Astrocyte (in vitro differentiated cells and primary cell): ENCODE measurements at regions not wholly inside any gene's neighbourhood (a gene's known extent, or its start where the extent isn't known, plus 50 kb on each side); places are given as distances from the start of the nearest gene placed in this dataset.

Experiments used
- DNase-seq: peaks from one replicate; pipeline ENCODE4 v3.0.0-alpha.2; 2010; ENCODE audit warnings: low read depth
- FAIRE-seq: peaks from 2 replicates; lab custom pipeline; 2011; peaks lifted over from hg19 to GRCh38; lab: Jason Lieb, UNC
- H2AFZ ChIP-seq: 2 replicates; pipeline ENCODE4 v1.6.0; 2012; ENCODE audit warnings: low read depth, low read length, inconsistent platforms
- H3K27ac ChIP-seq: 2 replicates; pipeline ENCODE4 v1.5.1; 2011; ENCODE audit warnings: low read depth, low read length, inconsistent platforms
- H3K27me3 ChIP-seq: 2 replicates; pipeline ENCODE4 v1.6.0; 2011; ENCODE audit warnings: low read length, inconsistent platforms; ENCODE audit not compliant: insufficient read depth
- H3K36me3 ChIP-seq: 2 replicates; pipeline ENCODE4 v1.5.1; 2011; ENCODE audit warnings: low read length, inconsistent platforms; ENCODE audit not compliant: insufficient read depth
- H3K4me1 ChIP-seq: 2 replicates; pipeline ENCODE4 v1.5.1; 2011; ENCODE audit warnings: low read length, inconsistent platforms; ENCODE audit not compliant: insufficient read depth
- H3K4me2 ChIP-seq: 2 replicates; pipeline ENCODE4 v1.6.0; 2012; ENCODE audit warnings: low read length, inconsistent platforms
- H3K4me3 ChIP-seq: 2 replicates; pipeline ENCODE4 v1.5.1; 2011; ENCODE audit warnings: low read depth, mild to moderate bottlenecking, low read length, inconsistent platforms; ENCODE audit not compliant: insufficient read depth
- H3K79me2 ChIP-seq: 2 replicates; pipeline ENCODE4 v1.6.0; 2012; ENCODE audit warnings: mild to moderate bottlenecking, low read length, inconsistent platforms; ENCODE audit not compliant: insufficient read depth
- H3K9ac ChIP-seq: 2 replicates; pipeline ENCODE4 v1.6.0; 2012; ENCODE audit warnings: mild to moderate bottlenecking, low read length, inconsistent platforms
- H3K9me3 ChIP-seq: 2 replicates; pipeline ENCODE4 v1.5.1; 2012; ENCODE audit warnings: low read depth, mild to moderate bottlenecking, low read length, inconsistent platforms; ENCODE audit not compliant: insufficient read depth
- H4K20me1 ChIP-seq: 2 replicates; pipeline ENCODE4 v1.6.0; 2012; ENCODE audit warnings: low read length, inconsistent platforms; ENCODE audit not compliant: insufficient read depth
- H3K27ac Mint-ChIP-seq: one replicate; pipeline ENCODE4 v1.8.0; 2021; ENCODE audit warnings: mild to moderate bottlenecking, mixed read lengths; ENCODE audit not compliant: unreplicated experiment
- H3K27me3 Mint-ChIP-seq: one replicate; pipeline ENCODE4 v1.8.0; 2021; ENCODE audit warnings: low read depth, mixed read lengths; ENCODE audit not compliant: unreplicated experiment
- H3K36me3 Mint-ChIP-seq: one replicate; pipeline ENCODE4 v1.8.0; 2021; ENCODE audit warnings: low read depth, mixed read lengths; ENCODE audit not compliant: unreplicated experiment
- H3K4me1 Mint-ChIP-seq: one replicate; pipeline ENCODE4 v1.8.0; 2021; ENCODE audit warnings: low read depth, mixed read lengths; ENCODE audit not compliant: unreplicated experiment
- H3K4me3 Mint-ChIP-seq: one replicate; pipeline ENCODE4 v1.8.0; 2021; ENCODE audit warnings: mild to moderate bottlenecking, moderate library complexity, mixed read lengths; ENCODE audit not compliant: unreplicated experiment
- H3K9me3 Mint-ChIP-seq: one replicate; pipeline ENCODE4 v1.8.0; 2021; ENCODE audit warnings: mild to moderate bottlenecking, mixed read lengths; ENCODE audit not compliant: unreplicated experiment
- EZH2 ChIP-seq: IDR thresholded peaks from 2 replicates; pipeline ENCODE4 v1.6.1; 2012; ENCODE audit warnings: mild to moderate bottlenecking, low read length, inconsistent platforms; ENCODE audit not compliant: insufficient read depth
- TF ChIP-seq, protein P1 (sequence below): IDR thresholded peaks from 2 replicates; pipeline ENCODE4 v1.5.1; 2011; ENCODE audit warnings: low read depth, mild to moderate bottlenecking, inconsistent platforms, low read length, moderate library complexity; ENCODE audit not compliant: insufficient read depth

DNA sequence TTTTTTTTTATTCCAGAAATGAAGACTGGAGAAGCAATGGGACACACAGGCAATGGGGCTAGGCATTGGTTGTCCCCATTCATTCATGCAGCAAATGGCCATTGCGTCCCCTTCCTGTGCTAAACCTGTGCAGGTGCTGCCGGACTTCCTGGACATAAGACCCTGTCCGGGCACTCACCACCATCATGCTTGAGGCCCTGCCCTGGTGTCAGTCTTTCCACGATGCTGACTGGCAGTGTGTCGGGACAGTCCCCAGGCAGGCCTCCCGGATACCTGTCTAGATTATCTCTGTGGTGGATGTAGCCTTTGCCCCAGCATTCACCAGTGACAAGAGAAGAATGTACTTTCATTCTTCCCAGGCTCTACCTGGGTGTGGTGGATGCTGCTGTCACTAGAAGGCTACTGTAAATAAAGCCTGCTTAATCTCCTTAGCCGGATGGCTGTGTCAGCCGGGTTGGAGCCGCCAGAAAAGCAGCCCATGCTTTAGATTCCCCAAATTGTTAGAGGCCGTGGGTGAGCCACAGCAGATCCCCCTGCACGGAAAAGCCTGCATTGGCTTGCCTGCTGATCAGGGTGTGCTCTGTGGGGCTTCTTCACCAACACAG lies 94.5 kb upstream of the PARP11 start:
- no peak for FAIRE-seq

DNA sequence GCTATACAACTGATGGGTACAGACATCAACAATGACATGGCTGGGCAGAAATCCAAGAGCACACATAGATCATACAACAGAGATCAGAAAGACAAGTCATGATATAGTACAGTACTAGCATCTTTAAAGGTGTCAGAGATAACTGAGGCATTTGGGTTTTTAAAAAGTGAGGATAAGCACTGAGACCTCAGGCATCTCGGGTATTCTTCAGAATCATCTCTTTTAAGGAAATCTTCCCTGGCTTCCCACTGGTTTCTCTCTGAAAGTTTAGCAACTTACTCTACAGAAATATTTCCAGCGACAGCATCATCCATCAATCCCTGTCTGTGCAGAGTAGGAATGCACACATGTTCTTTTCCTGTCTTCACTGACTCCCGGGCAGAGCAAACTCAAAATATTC lies 93.2 kb upstream of the PARP11 start:
- Mint-ChIP-seq H3K36me3 (no peaks in the 10 kb centered on the region), H3K27ac (no peak overlapping the region)
- no peak overlapping the region for H3K9ac ChIP-seq

More for the DNA sequence above, 94.5 kb upstream of the PARP11 start:
- Histone ChIP-seq H3K27me3 (no peaks in the 10 kb centered on the region), H4K20me1 (no peaks in the 10 kb centered on the region), H2AFZ (no peak overlapping the region), H3K79me2 (no peaks in the 10 kb centered on the region), H3K9me3 (peaks cover 2% of the 10 kb centered on the region), H3K4me3 (no peak overlapping the region), H3K4me1 (no peaks in the 10 kb centered on the region), H3K27ac (no peak overlapping the region), H3K4me2 (no peak overlapping the region), H3K36me3 (no peaks in the 10 kb centered on the region), H3K9ac (no peak overlapping the region)
- DNase-seq = no peak
- H3K4me3 Mint-ChIP-seq = no peak overlapping the region
- H3K27ac Mint-ChIP-seq = no peak overlapping the region
- H3K27me3 Mint-ChIP-seq = peaks cover 4% of the 10 kb centered on the region
- no peaks in the 10 kb centered on the region for H3K36me3 Mint-ChIP-seq
- H3K9me3 Mint-ChIP-seq = no peaks in the 10 kb centered on the region
- TF ChIP-seq, protein P1, sequence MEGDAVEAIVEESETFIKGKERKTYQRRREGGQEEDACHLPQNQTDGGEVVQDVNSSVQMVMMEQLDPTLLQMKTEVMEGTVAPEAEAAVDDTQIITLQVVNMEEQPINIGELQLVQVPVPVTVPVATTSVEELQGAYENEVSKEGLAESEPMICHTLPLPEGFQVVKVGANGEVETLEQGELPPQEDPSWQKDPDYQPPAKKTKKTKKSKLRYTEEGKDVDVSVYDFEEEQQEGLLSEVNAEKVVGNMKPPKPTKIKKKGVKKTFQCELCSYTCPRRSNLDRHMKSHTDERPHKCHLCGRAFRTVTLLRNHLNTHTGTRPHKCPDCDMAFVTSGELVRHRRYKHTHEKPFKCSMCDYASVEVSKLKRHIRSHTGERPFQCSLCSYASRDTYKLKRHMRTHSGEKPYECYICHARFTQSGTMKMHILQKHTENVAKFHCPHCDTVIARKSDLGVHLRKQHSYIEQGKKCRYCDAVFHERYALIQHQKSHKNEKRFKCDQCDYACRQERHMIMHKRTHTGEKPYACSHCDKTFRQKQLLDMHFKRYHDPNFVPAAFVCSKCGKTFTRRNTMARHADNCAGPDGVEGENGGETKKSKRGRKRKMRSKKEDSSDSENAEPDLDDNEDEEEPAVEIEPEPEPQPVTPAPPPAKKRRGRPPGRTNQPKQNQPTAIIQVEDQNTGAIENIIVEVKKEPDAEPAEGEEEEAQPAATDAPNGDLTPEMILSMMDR = no peak
- TF ChIP-seq EZH2 = no peak
- peaks cover 17% of the 10 kb centered on the region for H3K4me1 Mint-ChIP-seq

DNA sequence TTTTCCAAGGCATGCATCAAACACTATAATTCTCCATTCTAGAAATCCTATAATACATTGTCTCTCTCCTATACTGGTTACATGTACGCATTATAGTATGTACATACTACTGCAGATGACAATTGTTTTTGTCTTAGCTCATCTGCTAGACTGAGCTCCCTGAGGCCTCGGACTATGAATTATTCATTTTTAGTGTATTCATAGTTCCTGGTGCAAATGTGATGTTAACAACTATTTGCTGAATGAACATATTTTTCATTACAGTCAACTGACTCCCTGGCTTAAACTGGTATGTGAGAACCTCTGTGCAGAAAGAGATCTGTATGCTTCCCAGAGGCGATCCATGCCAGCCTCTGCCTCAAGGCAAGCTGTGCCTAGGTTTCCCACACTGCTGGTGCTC lies 91.8 kb upstream of the PARP11 start:
- Histone ChIP-seq H3K9ac (no peak overlapping the region), H3K27ac (no peak overlapping the region), H3K27me3 (no peaks in the 10 kb centered on the region), H4K20me1 (no peaks in the 10 kb centered on the region), H3K36me3 (no peaks in the 10 kb centered on the region), H3K4me3 (no peak overlapping the region), H2AFZ (no peak overlapping the region), H3K9me3 (peaks cover 2% of the 10 kb centered on the region), H3K4me1 (no peaks in the 10 kb centered on the region), H3K4me2 (no peak overlapping the region), H3K79me2 (no peaks in the 10 kb centered on the region)
- H3K9me3 Mint-ChIP-seq = no peaks in the 10 kb centered on the region
- no peak for TF ChIP-seq EZH2
- TF ChIP-seq, protein P1 = no peak
- no peaks in the 10 kb centered on the region for H3K36me3 Mint-ChIP-seq
- peak overlapping the region; percentile 44 for H3K27ac Mint-ChIP-seq
- DNase-seq (no peak), FAIRE-seq (no peak)
- H3K4me3 Mint-ChIP-seq = no peak overlapping the region
- H3K4me1 Mint-ChIP-seq = peaks cover 19% of the 10 kb centered on the region
- H3K27me3 Mint-ChIP-seq = peaks cover 7% of the 10 kb centered on the region

More for the DNA sequence above, 93.2 kb upstream of the PARP11 start:
- Histone ChIP-seq H4K20me1 (no peaks in the 10 kb centered on the region), H3K36me3 (no peaks in the 10 kb centered on the region), H3K4me1 (no peaks in the 10 kb centered on the region), H3K27me3 (no peaks in the 10 kb centered on the region), H3K4me2 (no peak overlapping the region), H3K4me3 (no peak overlapping the region), H3K27ac (no peak overlapping the region), H3K9me3 (peaks cover 2% of the 10 kb centered on the region), H3K79me2 (no peaks in the 10 kb centered on the region), H2AFZ (no peak overlapping the region)
- peaks cover 19% of the 10 kb centered on the region for H3K4me1 Mint-ChIP-seq
- FAIRE-seq = no peak
- no peak for TF ChIP-seq EZH2
- TF ChIP-seq, protein P1 = no peak
- DNase-seq = no peak
- no peaks in the 10 kb centered on the region for H3K9me3 Mint-ChIP-seq
- peaks cover 7% of the 10 kb centered on the region for H3K27me3 Mint-ChIP-seq
- H3K4me3 Mint-ChIP-seq = no peak overlapping the region
